GM23338 (cell line): ENCODE measurements at regions not wholly inside any gene's neighbourhood (a gene's known extent, or its start where the extent isn't known, plus 50 kb on each side); places are given as distances from the start of the nearest gene placed in this dataset.

ENCODE experiments used
- CTCF ChIP-seq, 2 experiments: fragments of 200-600 bp in 1 of 2; sonication (generic) in 1 of 2; conservative IDR thresholded peaks; 2 replicates each; pipeline versions ENCODE4 v1.5.1 to v1.6.1; 2016 to 2017; ENCODE audit warnings: antibody characterized with exemption in 2 of 2, low read depth in 2 of 2, mild to moderate bottlenecking in 2 of 2, moderate library complexity in 1 of 2
- TF ChIP-seq, protein P1 (sequence below): IDR thresholded peaks from one replicate; pipeline ENCODE4 v1.6.1; 2018; ENCODE audit warnings: antibody characterized with exemption; ENCODE audit not compliant: unreplicated experiment

- TF ChIP-seq CTCF (conservative IDR thresholded peaks at IDR 0.05; ENCODE audit: low read depth in 2 of 2) = no peak
- TF ChIP-seq, protein P1, sequence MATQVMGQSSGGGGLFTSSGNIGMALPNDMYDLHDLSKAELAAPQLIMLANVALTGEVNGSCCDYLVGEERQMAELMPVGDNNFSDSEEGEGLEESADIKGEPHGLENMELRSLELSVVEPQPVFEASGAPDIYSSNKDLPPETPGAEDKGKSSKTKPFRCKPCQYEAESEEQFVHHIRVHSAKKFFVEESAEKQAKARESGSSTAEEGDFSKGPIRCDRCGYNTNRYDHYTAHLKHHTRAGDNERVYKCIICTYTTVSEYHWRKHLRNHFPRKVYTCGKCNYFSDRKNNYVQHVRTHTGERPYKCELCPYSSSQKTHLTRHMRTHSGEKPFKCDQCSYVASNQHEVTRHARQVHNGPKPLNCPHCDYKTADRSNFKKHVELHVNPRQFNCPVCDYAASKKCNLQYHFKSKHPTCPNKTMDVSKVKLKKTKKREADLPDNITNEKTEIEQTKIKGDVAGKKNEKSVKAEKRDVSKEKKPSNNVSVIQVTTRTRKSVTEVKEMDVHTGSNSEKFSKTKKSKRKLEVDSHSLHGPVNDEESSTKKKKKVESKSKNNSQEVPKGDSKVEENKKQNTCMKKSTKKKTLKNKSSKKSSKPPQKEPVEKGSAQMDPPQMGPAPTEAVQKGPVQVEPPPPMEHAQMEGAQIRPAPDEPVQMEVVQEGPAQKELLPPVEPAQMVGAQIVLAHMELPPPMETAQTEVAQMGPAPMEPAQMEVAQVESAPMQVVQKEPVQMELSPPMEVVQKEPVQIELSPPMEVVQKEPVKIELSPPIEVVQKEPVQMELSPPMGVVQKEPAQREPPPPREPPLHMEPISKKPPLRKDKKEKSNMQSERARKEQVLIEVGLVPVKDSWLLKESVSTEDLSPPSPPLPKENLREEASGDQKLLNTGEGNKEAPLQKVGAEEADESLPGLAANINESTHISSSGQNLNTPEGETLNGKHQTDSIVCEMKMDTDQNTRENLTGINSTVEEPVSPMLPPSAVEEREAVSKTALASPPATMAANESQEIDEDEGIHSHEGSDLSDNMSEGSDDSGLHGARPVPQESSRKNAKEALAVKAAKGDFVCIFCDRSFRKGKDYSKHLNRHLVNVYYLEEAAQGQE = no peak
These were observed 133.4 kb upstream of the MITF start for GRCh38 chr3:69605867-69606266.
